CD4-positive, alpha-beta T cell (primary cell): ENCODE measurements at regions not wholly inside any gene's neighbourhood (a gene's known extent, or its start where the extent isn't known, plus 50 kb on each side); places are given as distances from the start of the nearest gene placed in this dataset.

Source experiments
- ATAC-seq: fragments of 200-7000 bp; cut with Tn5 transposase; one replicate; pipeline ENCODE4 v1.10.0; 2022; ENCODE audit warnings: mild to moderate bottlenecking; ENCODE audit not compliant: poor library complexity
- CTCF ChIA-PET: fragments of 350-600 bp; sonication (Branson Sonifier 250); formaldehyde crosslinking; loops from one replicate; lab custom pipeline; 2021; ENCODE audit warnings: antibody characterized with exemption, inconsistent platforms; lab: Charles Lee
- POLR2A ChIA-PET: fragments of 350-600 bp; sonication (Branson Sonifier 250); formaldehyde crosslinking; loops from one replicate; lab custom pipeline; 2021; ENCODE audit warnings: antibody characterized with exemption, inconsistent platforms; lab: Charles Lee
- DNase-seq, 14 experiments: peaks; one replicate each; pipeline ENCODE4 v3.0.0-alpha.2; 2013 to 2020; ENCODE audit warnings: mixed read lengths in 2 of 14
- H3K27ac ChIP-seq, 2 donors: one replicate each; pipeline versions ENCODE4 v1.5.1 to v1.7.0; 2013; ENCODE audit warnings: low read length in 2 of 2, low read depth in 1 of 2, mild to moderate bottlenecking in 1 of 2
- H3K27me3 ChIP-seq, 2 experiments: 1 replicate in 1 of 2; 2 replicates in 1 of 2; pipeline versions ENCODE4 v1.6.1 to v1.7.0; 2013; ENCODE audit warnings: low read length in 2 of 2, control low read depth in 1 of 2, mild to moderate bottlenecking in 1 of 2, moderate library complexity in 1 of 2; ENCODE audit not compliant: insufficient read depth in 2 of 2, control insufficient read depth in 1 of 2
- H3K36me3 ChIP-seq: one replicate; pipeline ENCODE4 v1.6.1; 2013; ENCODE audit warnings: low read length, control low read depth; ENCODE audit not compliant: insufficient read depth
- H3K4me1 ChIP-seq: one replicate; pipeline ENCODE4 v1.6.1; 2013; ENCODE audit warnings: low read length, control low read depth; ENCODE audit not compliant: insufficient read depth
- H3K4me3 ChIP-seq: one replicate; pipeline ENCODE4 v1.5.1; 2013; ENCODE audit warnings: mild to moderate bottlenecking, low read length, moderate library complexity
- H3K9me3 ChIP-seq, 2 experiments: 1 replicate in 1 of 2; 2 replicates in 1 of 2; pipeline versions ENCODE4 v1.6.1 to v1.7.0; 2013; ENCODE audit warnings: low read length in 2 of 2, mild to moderate bottlenecking in 2 of 2, control low read depth in 1 of 2, moderate library complexity in 1 of 2; ENCODE audit not compliant: control insufficient read depth in 1 of 2, insufficient read depth in 1 of 2
- H3K27ac Mint-ChIP-seq: one replicate; pipeline ENCODE4 v1.8.0; 2020; ENCODE audit warnings: mixed read lengths
- H3K27me3 Mint-ChIP-seq: one replicate; pipeline ENCODE4 v1.8.0; 2021; ENCODE audit warnings: mixed read lengths
- H3K36me3 Mint-ChIP-seq: one replicate; pipeline ENCODE4 v1.8.0; 2021; ENCODE audit warnings: low read depth, mixed read lengths
- H3K4me1 Mint-ChIP-seq: one replicate; pipeline ENCODE4 v1.8.0; 2021; ENCODE audit warnings: low read depth, mixed read lengths
- H3K4me3 Mint-ChIP-seq: one replicate; pipeline ENCODE4 v1.8.0; 2020; ENCODE audit warnings: mild to moderate bottlenecking, mixed read lengths
- H3K9me3 Mint-ChIP-seq: one replicate; pipeline ENCODE4 v1.8.0; 2020; ENCODE audit warnings: mixed read lengths
- CTCF ChIP-seq: fragments of 200-600 bp; IDR thresholded peaks from one replicate; pipeline ENCODE4 v1.8.0; 2022; ENCODE audit warnings: antibody characterized with exemption, mild to moderate bottlenecking
- intact Hi-C, 2 experiments: fragments of 100-400 bp; cut with DNase I in 1 of 2; cut with micrococcal nuclease in 1 of 2; formaldehyde crosslinking; loops; one replicate each; pipeline versions ENCODE4 v1.15.1 to v1.9.0; 2023 to 2025; cut with DNase I, micrococcal nuclease

DNA sequence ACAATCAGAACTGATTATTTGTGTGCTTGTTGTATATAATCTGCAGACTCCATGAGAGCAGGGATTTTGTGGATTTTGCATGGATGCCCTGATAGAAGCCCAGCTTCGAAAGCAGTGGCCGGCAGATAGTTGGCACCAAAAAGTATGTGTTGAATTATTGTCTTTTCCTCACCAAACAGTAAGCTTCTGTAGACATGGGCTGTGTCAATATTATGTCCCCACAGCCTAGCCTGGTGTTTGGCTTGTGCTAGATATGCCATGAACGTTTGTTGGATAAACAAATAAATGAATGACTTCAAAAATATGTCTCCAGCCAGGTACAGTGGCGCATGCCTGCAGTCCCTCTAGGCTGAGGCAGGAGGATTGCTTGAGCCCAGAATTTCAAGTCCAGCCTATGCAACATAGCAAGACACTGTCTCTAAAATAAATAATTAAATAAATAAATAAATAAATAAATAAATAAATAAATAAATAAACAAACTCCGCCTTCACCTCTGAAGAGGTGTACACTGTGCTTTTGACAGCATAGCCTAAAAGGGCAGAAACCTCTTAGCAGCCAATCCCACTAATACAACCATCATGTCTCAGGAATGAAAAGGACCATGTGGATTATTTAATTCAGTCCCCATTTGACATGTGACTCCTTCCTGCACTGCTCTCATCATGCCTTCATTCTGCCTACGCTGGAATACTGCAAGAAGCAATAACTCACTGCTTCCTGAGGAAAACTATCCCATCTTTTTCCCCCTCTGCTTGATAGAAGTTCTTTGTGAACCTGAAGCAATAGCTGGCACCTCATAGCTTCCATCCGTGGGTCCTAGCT is 335.2 kb downstream of the FBXW7 start:
- intact Hi-C loops = no loop called here
- no peaks in the 10 kb centered on the region for H3K9me3 ChIP-seq
- Mint-ChIP-seq H3K27ac (no peak overlapping the region), H3K27me3 (no peaks in the 10 kb centered on the region), H3K9me3 (no peaks in the 10 kb centered on the region), H3K4me3 (no peak overlapping the region), H3K4me1 (no peaks in the 10 kb centered on the region), H3K36me3 (no peaks in the 10 kb centered on the region)
- H3K27ac ChIP-seq = no peak overlapping the region
- no peak for TF ChIP-seq CTCF
- no peaks in the 10 kb centered on the region for H3K4me1 ChIP-seq
- POLR2A ChIA-PET = no interaction called here
- DNase-seq = no peak
- CTCF ChIA-PET = no interaction called here
- no peaks in the 10 kb centered on the region for H3K27me3 ChIP-seq
- ATAC-seq = no peak
- no peaks in the 10 kb centered on the region for H3K36me3 ChIP-seq
- no peak overlapping the region for H3K4me3 ChIP-seq

DNA sequence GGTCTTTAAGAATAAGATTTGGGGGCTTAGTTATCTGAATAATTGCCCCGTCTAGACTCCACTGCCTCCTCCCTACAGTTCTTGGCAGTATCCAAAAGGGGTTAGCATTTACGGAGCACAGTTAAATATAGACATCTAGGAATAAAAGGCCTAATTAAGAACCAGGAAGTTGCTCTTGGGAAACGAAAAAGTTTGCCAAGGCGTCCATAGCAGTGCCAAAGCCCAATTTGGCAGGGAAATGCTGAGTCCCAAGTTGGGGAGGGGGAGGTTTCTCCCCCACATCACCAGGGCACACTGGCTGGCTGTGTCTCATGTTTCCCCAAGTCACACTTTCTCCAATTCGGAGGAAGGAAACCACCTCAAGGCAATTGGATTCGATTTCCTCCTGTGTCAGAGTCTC is 338.7 kb downstream of the FBXW7 start:
- CTCF ChIA-PET = no interaction called here
- H3K27ac Mint-ChIP-seq = no peak overlapping the region

DNA sequence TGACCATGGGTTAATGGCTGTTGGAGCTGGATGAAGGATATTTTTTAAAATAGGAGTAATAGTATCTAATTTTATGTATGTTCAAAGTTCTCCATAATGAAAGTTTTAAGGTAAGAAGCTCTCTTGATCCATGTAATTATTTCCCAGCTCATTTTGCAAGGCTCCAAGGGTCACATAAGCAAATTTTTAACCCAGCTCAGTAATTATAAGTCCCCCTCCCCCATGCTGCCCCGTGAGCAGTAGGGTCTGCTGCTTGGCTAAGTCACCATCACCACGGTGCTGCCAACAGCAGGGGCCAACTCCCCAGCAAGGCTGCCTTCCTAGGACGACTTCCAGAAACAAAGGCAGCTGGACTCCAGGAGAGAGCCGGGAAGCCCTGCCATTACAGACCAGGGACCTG is 340.0 kb downstream of the FBXW7 start:
- Mint-ChIP-seq H3K36me3 (no peaks in the 10 kb centered on the region), H3K4me3 (no peak overlapping the region), H3K4me1 (no peaks in the 10 kb centered on the region), H3K27me3 (no peaks in the 10 kb centered on the region), H3K9me3 (peaks cover 2% of the 10 kb centered on the region), H3K27ac (no peak overlapping the region)
- H3K9me3 ChIP-seq = no peaks in the 10 kb centered on the region
- no peaks in the 10 kb centered on the region for H3K27me3 ChIP-seq
- DNase-seq = no peak
- no peaks in the 10 kb centered on the region for H3K4me1 ChIP-seq
- H3K27ac ChIP-seq = no peak overlapping the region
- H3K36me3 ChIP-seq = no peaks in the 10 kb centered on the region
- intact Hi-C loops = no loop called here
- TF ChIP-seq CTCF = no peak
- CTCF ChIA-PET = no interaction called here
- ATAC-seq = no peak
- POLR2A ChIA-PET = no interaction called here
- H3K4me3 ChIP-seq = no peak overlapping the region

More for the DNA sequence above, 338.7 kb downstream of the FBXW7 start:
- H3K4me3 ChIP-seq = no peak overlapping the region
- no peak for ATAC-seq
- no peaks in the 10 kb centered on the region for H3K9me3 ChIP-seq
- Mint-ChIP-seq H3K27me3 (no peaks in the 10 kb centered on the region), H3K4me3 (no peak overlapping the region), H3K9me3 (peaks cover 2% of the 10 kb centered on the region), H3K4me1 (no peaks in the 10 kb centered on the region), H3K36me3 (no peaks in the 10 kb centered on the region)
- no peaks in the 10 kb centered on the region for H3K36me3 ChIP-seq
- intact Hi-C loops = no loop called here
- no peaks in the 10 kb centered on the region for H3K4me1 ChIP-seq
- TF ChIP-seq CTCF = no peak
- DNase-seq = no peak
- POLR2A ChIA-PET = no interaction called here
- H3K27ac ChIP-seq = no peak overlapping the region
- H3K27me3 ChIP-seq = no peaks in the 10 kb centered on the region
